GM18505 (cell line): ENCODE measurements at regions not wholly inside any gene's neighbourhood (a gene's known extent, or its start where the extent isn't known, plus 50 kb on each side); places are given as distances from the start of the nearest gene placed in this dataset.

Source experiments
- ATAC-seq: cut with Tn5 transposase; IDR thresholded peaks from one replicate; pipeline ENCODE4 v1.9.1; 2021; ENCODE audit not compliant: unreplicated experiment
- POLR2A ChIP-seq: IDR thresholded peaks from 4 replicates; pipeline ENCODE4 v1.6.1; 2011; ENCODE audit warnings: borderline replicate concordance; ENCODE audit not compliant: insufficient read depth, insufficient read length; ENCODE audit errors: extremely low read depth

GRCh38 chr5:121313886-121314285 lies 537.8 kb upstream of the FTMT start:
- TF ChIP-seq POLR2A: no peak
- ATAC-seq: no peak

GRCh38 chr5:121315786-121316185 lies 535.9 kb upstream of the FTMT start:
- no peak for ATAC-seq
- TF ChIP-seq POLR2A: no peak

GRCh38 chr5:121319292-121319691 lies 532.4 kb upstream of the FTMT start:
- no peak for TF ChIP-seq POLR2A
- ATAC-seq: no peak

GRCh38 chr5:121325930-121326329 lies 525.8 kb upstream of the FTMT start:
- TF ChIP-seq POLR2A: no peak
- ATAC-seq: no peak

- no peak for ATAC-seq
- TF ChIP-seq POLR2A: no peak
Observed at GRCh38 chr5:121350181-121350930, 501.3 kb upstream of the FTMT start.

- no peak for TF ChIP-seq POLR2A
- ATAC-seq: no peak
Observed at GRCh38 chr5:121366515-121366914, 485.2 kb upstream of the FTMT start.

GRCh38 chr5:121373371-121373770 lies 478.3 kb upstream of the FTMT start:
- no peak for ATAC-seq
- no peak for TF ChIP-seq POLR2A

- no peak for ATAC-seq
- no peak for TF ChIP-seq POLR2A
Observed at GRCh38 chr5:121377461-121377860, 474.2 kb upstream of the FTMT start.

GRCh38 chr5:121378046-121378445 lies 473.6 kb upstream of the FTMT start:
- ATAC-seq: no peak
- no peak for TF ChIP-seq POLR2A

- no peak for TF ChIP-seq POLR2A
- no peak for ATAC-seq
Observed at GRCh38 chr5:121378559-121379359, 472.9 kb upstream of the FTMT start.

GRCh38 chr5:121380066-121380465 lies 471.6 kb upstream of the FTMT start:
- ATAC-seq: no peak
- TF ChIP-seq POLR2A: no peak

- no peak for ATAC-seq
Observed at GRCh38 chr5:121384359-121384758, 467.3 kb upstream of the FTMT start.

GRCh38 chr5:121386334-121386733 lies 465.3 kb upstream of the FTMT start:
- ATAC-seq: no peak
- no peak for TF ChIP-seq POLR2A

More at GRCh38 chr5:121384359-121384758, 467.3 kb upstream of the FTMT start:
- TF ChIP-seq POLR2A: no peak

GRCh38 chr5:121396716-121397115 lies 455.0 kb upstream of the FTMT start:
- ATAC-seq: no peak
- TF ChIP-seq POLR2A: no peak

- ATAC-seq: peak; percentile 79
- no peak for TF ChIP-seq POLR2A
Observed at GRCh38 chr5:121399879-121400278, 451.8 kb upstream of the FTMT start.

GRCh38 chr5:121408778-121409177 lies 442.9 kb upstream of the FTMT start:
- no peak for TF ChIP-seq POLR2A
- no peak for ATAC-seq
